ENCODE measurements at regions not wholly inside any gene's neighbourhood (a gene's known extent, or its start where the extent isn't known, plus 50 kb on each side); places are given as distances from the start of the nearest gene placed in this dataset.

DNA sequence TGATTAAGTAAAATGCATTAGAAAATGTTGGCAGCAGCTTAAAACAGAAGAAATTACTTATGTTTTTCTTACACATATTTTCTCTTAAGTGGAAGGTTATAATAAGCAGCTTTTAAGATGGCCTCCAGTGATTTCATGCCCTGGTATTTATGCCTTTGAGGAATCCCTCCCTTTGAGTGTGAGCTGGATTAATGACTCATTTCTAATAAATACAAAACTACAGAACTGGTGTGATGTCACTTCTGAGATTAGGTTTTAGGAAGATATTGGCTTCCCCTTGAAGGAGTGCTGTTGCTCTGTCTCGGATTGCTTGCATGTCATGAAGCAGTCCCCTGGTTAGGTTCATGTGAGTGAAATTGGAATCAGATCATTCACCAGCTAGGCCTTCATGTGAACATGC is 143.2 kb upstream of the EPHA7 start:
- TF ChIP-seq, protein P1, sequence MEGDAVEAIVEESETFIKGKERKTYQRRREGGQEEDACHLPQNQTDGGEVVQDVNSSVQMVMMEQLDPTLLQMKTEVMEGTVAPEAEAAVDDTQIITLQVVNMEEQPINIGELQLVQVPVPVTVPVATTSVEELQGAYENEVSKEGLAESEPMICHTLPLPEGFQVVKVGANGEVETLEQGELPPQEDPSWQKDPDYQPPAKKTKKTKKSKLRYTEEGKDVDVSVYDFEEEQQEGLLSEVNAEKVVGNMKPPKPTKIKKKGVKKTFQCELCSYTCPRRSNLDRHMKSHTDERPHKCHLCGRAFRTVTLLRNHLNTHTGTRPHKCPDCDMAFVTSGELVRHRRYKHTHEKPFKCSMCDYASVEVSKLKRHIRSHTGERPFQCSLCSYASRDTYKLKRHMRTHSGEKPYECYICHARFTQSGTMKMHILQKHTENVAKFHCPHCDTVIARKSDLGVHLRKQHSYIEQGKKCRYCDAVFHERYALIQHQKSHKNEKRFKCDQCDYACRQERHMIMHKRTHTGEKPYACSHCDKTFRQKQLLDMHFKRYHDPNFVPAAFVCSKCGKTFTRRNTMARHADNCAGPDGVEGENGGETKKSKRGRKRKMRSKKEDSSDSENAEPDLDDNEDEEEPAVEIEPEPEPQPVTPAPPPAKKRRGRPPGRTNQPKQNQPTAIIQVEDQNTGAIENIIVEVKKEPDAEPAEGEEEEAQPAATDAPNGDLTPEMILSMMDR (IDR thresholded peaks at IDR 0.05), result no peak
- TF ChIP-seq, protein P2, sequence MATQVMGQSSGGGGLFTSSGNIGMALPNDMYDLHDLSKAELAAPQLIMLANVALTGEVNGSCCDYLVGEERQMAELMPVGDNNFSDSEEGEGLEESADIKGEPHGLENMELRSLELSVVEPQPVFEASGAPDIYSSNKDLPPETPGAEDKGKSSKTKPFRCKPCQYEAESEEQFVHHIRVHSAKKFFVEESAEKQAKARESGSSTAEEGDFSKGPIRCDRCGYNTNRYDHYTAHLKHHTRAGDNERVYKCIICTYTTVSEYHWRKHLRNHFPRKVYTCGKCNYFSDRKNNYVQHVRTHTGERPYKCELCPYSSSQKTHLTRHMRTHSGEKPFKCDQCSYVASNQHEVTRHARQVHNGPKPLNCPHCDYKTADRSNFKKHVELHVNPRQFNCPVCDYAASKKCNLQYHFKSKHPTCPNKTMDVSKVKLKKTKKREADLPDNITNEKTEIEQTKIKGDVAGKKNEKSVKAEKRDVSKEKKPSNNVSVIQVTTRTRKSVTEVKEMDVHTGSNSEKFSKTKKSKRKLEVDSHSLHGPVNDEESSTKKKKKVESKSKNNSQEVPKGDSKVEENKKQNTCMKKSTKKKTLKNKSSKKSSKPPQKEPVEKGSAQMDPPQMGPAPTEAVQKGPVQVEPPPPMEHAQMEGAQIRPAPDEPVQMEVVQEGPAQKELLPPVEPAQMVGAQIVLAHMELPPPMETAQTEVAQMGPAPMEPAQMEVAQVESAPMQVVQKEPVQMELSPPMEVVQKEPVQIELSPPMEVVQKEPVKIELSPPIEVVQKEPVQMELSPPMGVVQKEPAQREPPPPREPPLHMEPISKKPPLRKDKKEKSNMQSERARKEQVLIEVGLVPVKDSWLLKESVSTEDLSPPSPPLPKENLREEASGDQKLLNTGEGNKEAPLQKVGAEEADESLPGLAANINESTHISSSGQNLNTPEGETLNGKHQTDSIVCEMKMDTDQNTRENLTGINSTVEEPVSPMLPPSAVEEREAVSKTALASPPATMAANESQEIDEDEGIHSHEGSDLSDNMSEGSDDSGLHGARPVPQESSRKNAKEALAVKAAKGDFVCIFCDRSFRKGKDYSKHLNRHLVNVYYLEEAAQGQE (IDR thresholded peaks at IDR 0.05; ENCODE audit: insufficient read depth in 1 of 2, low read depth in 2 of 2, low read length in 1 of 2), result no peak
- TF ChIP-seq POLR2AphosphoS5 (IDR thresholded peaks at IDR 0.05; ENCODE audit: low read depth, low read length), result no peak
- no peak for TF ChIP-seq SIN3A (IDR thresholded peaks at IDR 0.05; ENCODE audit: borderline replicate concordance, insufficient read depth, low read depth, low read length)
- TF ChIP-seq TCF7L2 (IDR thresholded peaks at IDR 0.05; ENCODE audit: low read depth, low read length), result no peak
